GM12878 (cell line): ENCODE measurements at regions not wholly inside any gene's neighbourhood (a gene's known extent, or its start where the extent isn't known, plus 50 kb on each side); places are given as distances from the start of the nearest gene placed in this dataset.

ENCODE experiments used
- CBX3 ChIP-seq: fragments of 200-600 bp; sonication (generic); IDR thresholded peaks from 2 replicates; pipeline ENCODE4 v1.6.1; 2016; ENCODE audit warnings: low read depth, borderline replicate concordance
- EP300 ChIP-seq, 2 experiments: fragments of 150-350 bp in 1 of 2; IDR thresholded peaks; 2 replicates each; pipeline ENCODE4 v1.6.1; 2011 to 2012; ENCODE audit warnings: low read depth in 2 of 2, low read length in 2 of 2, borderline replicate concordance in 1 of 2, improper control_type of control experiment in 1 of 2, inconsistent platforms in 1 of 2; ENCODE audit not compliant: control insufficient read depth in 1 of 2
- ESRRA ChIP-seq: IDR thresholded peaks from 2 replicates; pipeline ENCODE4 v1.6.1; 2012; ENCODE audit warnings: mild to moderate bottlenecking, low read length, improper control_type of control experiment
- NR2C2 ChIP-seq: IDR thresholded peaks from 2 replicates; pipeline ENCODE4 v1.6.1; 2011; ENCODE audit warnings: borderline replicate concordance, low read depth; ENCODE audit not compliant: control insufficient read depth, insufficient read length
- POLR2A ChIP-seq: IDR thresholded peaks from 2 replicates; pipeline ENCODE4 v1.6.1; 2011; ENCODE audit warnings: low read depth, mild to moderate bottlenecking, low read length
- POLR2AphosphoS5 ChIP-seq: IDR thresholded peaks from 2 replicates; pipeline ENCODE4 v1.6.1; 2011; ENCODE audit warnings: mild to moderate bottlenecking, low read length, inconsistent platforms
- YBX1 ChIP-seq: fragments of 450-650 bp; IDR thresholded peaks from 2 replicates; pipeline ENCODE4 v1.6.1; 2016; ENCODE audit warnings: antibody characterized with exemption
- ZNF274 ChIP-seq: IDR thresholded peaks from one replicate; pipeline ENCODE4 v1.8.0; 2011; ENCODE audit not compliant: insufficient read length, insufficient read depth
- TF ChIP-seq, protein P1 (sequence below), 3 experiments: IDR thresholded peaks in 2 of 3; conservative IDR thresholded peaks in 1 of 3; 2 replicates each; pipeline ENCODE4 v1.5.1; 2011; ENCODE audit warnings: low read depth in 3 of 3, low read length in 3 of 3, mild to moderate bottlenecking in 3 of 3, control low read depth in 2 of 3, moderate library complexity in 2 of 3, inconsistent platforms in 1 of 3, mixed read lengths in 1 of 3; ENCODE audit not compliant: control insufficient read depth in 2 of 3, insufficient read depth in 1 of 3; ENCODE audit errors: extremely low read depth in 1 of 3
- TF ChIP-seq, protein P2 (sequence below): fragments of 450-650 bp; IDR thresholded peaks from 2 replicates; pipeline ENCODE4 v1.6.1; 2016; ENCODE audit warnings: mild to moderate bottlenecking, moderate library complexity, borderline replicate concordance

DNA sequence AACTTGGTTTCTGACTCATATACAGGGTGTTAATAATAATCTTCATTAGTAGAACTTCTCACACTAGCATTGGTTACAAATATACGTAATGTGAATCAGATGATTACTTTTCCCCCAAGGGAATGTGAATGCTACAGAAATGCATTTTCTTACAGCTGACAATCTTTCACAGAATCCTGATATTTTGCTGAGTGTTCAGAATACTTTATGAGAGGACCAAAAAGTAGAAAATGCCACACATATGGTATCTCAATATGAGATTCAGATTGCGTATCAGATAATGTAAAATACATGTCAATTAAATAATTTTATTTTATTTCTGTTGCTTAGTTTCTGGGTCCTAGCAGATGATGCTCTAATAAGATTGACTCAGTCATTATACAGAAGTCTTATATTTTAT, 979.9 kb upstream of the GBE1 start:
- TF ChIP-seq, protein P1, sequence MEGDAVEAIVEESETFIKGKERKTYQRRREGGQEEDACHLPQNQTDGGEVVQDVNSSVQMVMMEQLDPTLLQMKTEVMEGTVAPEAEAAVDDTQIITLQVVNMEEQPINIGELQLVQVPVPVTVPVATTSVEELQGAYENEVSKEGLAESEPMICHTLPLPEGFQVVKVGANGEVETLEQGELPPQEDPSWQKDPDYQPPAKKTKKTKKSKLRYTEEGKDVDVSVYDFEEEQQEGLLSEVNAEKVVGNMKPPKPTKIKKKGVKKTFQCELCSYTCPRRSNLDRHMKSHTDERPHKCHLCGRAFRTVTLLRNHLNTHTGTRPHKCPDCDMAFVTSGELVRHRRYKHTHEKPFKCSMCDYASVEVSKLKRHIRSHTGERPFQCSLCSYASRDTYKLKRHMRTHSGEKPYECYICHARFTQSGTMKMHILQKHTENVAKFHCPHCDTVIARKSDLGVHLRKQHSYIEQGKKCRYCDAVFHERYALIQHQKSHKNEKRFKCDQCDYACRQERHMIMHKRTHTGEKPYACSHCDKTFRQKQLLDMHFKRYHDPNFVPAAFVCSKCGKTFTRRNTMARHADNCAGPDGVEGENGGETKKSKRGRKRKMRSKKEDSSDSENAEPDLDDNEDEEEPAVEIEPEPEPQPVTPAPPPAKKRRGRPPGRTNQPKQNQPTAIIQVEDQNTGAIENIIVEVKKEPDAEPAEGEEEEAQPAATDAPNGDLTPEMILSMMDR (IDR thresholded peaks at IDR 0.05 in 2 of 3, conservative IDR thresholded peaks at IDR 0.05 in 1 of 3; ENCODE audit: control insufficient read depth in 2 of 3, extremely low read depth in 1 of 3, insufficient read depth in 1 of 3, low read depth in 3 of 3, low read length in 3 of 3) = no peak
- TF ChIP-seq NR2C2 (no peak), EP300 (IDR thresholded peaks at IDR 0.05; ENCODE audit: borderline replicate concordance in 1 of 2, control insufficient read depth in 1 of 2, low read depth in 2 of 2, low read length in 2 of 2) (no peak), ESRRA (no peak), YBX1 (no peak), CBX3 (no peak), POLR2A (no peak), ZNF274 (no peak), POLR2AphosphoS5 (no peak)
- TF ChIP-seq, protein P2, sequence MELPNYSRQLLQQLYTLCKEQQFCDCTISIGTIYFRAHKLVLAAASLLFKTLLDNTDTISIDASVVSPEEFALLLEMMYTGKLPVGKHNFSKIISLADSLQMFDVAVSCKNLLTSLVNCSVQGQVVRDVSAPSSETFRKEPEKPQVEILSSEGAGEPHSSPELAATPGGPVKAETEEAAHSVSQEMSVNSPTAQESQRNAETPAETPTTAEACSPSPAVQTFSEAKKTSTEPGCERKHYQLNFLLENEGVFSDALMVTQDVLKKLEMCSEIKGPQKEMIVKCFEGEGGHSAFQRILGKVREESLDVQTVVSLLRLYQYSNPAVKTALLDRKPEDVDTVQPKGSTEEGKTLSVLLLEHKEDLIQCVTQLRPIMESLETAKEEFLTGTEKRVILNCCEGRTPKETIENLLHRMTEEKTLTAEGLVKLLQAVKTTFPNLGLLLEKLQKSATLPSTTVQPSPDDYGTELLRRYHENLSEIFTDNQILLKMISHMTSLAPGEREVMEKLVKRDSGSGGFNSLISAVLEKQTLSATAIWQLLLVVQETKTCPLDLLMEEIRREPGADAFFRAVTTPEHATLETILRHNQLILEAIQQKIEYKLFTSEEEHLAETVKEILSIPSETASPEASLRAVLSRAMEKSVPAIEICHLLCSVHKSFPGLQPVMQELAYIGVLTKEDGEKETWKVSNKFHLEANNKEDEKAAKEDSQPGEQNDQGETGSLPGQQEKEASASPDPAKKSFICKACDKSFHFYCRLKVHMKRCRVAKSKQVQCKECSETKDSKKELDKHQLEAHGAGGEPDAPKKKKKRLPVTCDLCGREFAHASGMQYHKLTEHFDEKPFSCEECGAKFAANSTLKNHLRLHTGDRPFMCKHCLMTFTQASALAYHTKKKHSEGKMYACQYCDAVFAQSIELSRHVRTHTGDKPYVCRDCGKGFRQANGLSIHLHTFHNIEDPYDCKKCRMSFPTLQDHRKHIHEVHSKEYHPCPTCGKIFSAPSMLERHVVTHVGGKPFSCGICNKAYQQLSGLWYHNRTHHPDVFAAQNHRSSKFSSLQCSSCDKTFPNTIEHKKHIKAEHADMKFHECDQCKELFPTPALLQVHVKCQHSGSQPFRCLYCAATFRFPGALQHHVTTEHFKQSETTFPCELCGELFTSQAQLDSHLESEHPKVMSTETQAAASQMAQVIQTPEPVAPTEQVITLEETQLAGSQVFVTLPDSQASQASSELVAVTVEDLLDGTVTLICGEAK = no peak
